Thymus (tissue), 11 donors: ENCODE measurements at regions not wholly inside any gene's neighbourhood (a gene's known extent, or its start where the extent isn't known, plus 50 kb on each side); places are given as distances from the start of the nearest gene placed in this dataset.
"Not testable (repeated sequence)": the region's sequence is repeated elsewhere in the genome, so short reads cannot be mapped to it uniquely, and the experiment has no call there.

Source experiments
- DNase-seq, 9 donors: peaks; one replicate each; pipeline ENCODE4 v3.0.0-alpha.2; 2013; ENCODE audit warnings: low spot score in 9 of 9, low read depth in 6 of 9, missing footprints in 1 of 9
- H3K27ac ChIP-seq, 2 donors: one replicate each; pipeline ENCODE4 v1.5.1; 2013; ENCODE audit warnings: control low read depth in 1 of 2, low read depth in 1 of 2, low read length in 1 of 2, mild to moderate bottlenecking in 1 of 2, moderate library complexity in 1 of 2
- H3K27me3 ChIP-seq, 2 donors: one replicate each; pipeline ENCODE4 v1.5.1; 2013; ENCODE audit warnings: low read length in 1 of 2; ENCODE audit not compliant: control insufficient read depth in 2 of 2, insufficient read depth in 1 of 2
- H3K36me3 ChIP-seq, 2 donors: one replicate each; pipeline ENCODE4 v1.5.1; 2013; ENCODE audit warnings: low read length in 1 of 2, mild to moderate bottlenecking in 1 of 2, moderate library complexity in 1 of 2; ENCODE audit not compliant: control insufficient read depth in 2 of 2, insufficient read depth in 2 of 2
- H3K4me1 ChIP-seq, 2 donors: one replicate each; pipeline ENCODE4 v1.5.1; 2013; ENCODE audit warnings: low read length in 2 of 2; ENCODE audit not compliant: control insufficient read depth in 2 of 2, insufficient read depth in 2 of 2
- H3K4me3 ChIP-seq, 2 donors: one replicate each; pipeline ENCODE4 v1.5.1; 2013; ENCODE audit warnings: low read length in 2 of 2, control low read depth in 1 of 2, mild to moderate bottlenecking in 1 of 2
- H3K9me3 ChIP-seq, 2 donors: one replicate each; pipeline ENCODE4 v1.5.1; 2013; ENCODE audit warnings: low read length in 1 of 2, mild to moderate bottlenecking in 1 of 2; ENCODE audit not compliant: control insufficient read depth in 2 of 2, insufficient read depth in 1 of 2
- WGBS: extraction: QIAGEN DNeasy Blood & Tissue Kit; methylation state at CpG from one replicate; pipeline ENCODE4 v1.1.7; 2013; 5-methylcytosine and 5-hydroxymethylcytosine counted together
- donor health status: healthy.

- not testable (repeated sequence) for H3K4me3 ChIP-seq, H3K36me3 ChIP-seq, DNase-seq, H3K27ac ChIP-seq, H3K27me3 ChIP-seq, H3K4me1 ChIP-seq, H3K9me3 ChIP-seq
- 92% methylated on average over 6 of the region's 6 CpGs for WGBS
Observed at GRCh38 chr20:59488459-59488858, 115.9 kb upstream of the PHACTR3 start.

- DNase-seq, H3K36me3 ChIP-seq, H3K9me3 ChIP-seq, H3K4me1 ChIP-seq, H3K27ac ChIP-seq, H3K27me3 ChIP-seq, H3K4me3 ChIP-seq: not testable (repeated sequence)
- WGBS, result 96% methylated on average over 18 of the region's 18 CpGs
Observed at GRCh38 chr20:59490196-59491004, 113.9 kb upstream of the PHACTR3 start.

GRCh38 chr20:59491884-59492283 is 112.5 kb upstream of the PHACTR3 start:
- no peaks in the 10 kb centered on the region for H3K9me3 ChIP-seq
- H3K27me3 ChIP-seq, result no peaks in the 10 kb centered on the region
- no peak overlapping the region for H3K27ac ChIP-seq
- H3K4me1 ChIP-seq, result no peaks in the 10 kb centered on the region
- no peaks in the 10 kb centered on the region for H3K36me3 ChIP-seq
- H3K4me3 ChIP-seq, result no peak overlapping the region
- 93% methylated on average over 6 of the region's 6 CpGs for WGBS
- no peak for DNase-seq

GRCh38 chr20:59493926-59494325 is 110.4 kb upstream of the PHACTR3 start:
- DNase-seq, result no peak
- Histone ChIP-seq H3K9me3 (no peaks in the 10 kb centered on the region), H3K4me3 (no peak overlapping the region), H3K36me3 (no peaks in the 10 kb centered on the region), H3K4me1 (no peaks in the 10 kb centered on the region), H3K27ac (no peak overlapping the region), H3K27me3 (no peaks in the 10 kb centered on the region)
- WGBS, result 89% methylated on average over 5 of the region's 5 CpGs

- Histone ChIP-seq H3K27ac (no peak overlapping the region), H3K9me3 (no peaks in the 10 kb centered on the region), H3K36me3 (no peaks in the 10 kb centered on the region), H3K27me3 (no peaks in the 10 kb centered on the region), H3K4me1 (no peaks in the 10 kb centered on the region), H3K4me3 (no peak overlapping the region)
- 89% methylated on average over 8 of the region's 8 CpGs for WGBS
- no peak for DNase-seq
Observed at GRCh38 chr20:59495166-59495565, 109.2 kb upstream of the PHACTR3 start.

- H3K4me1 ChIP-seq, result no peaks in the 10 kb centered on the region
- H3K27ac ChIP-seq, result no peak overlapping the region
- 11% methylated on average over 12 of the region's 12 CpGs for WGBS
- H3K36me3 ChIP-seq, result no peaks in the 10 kb centered on the region
- DNase-seq, result peak; percentile 4 to 68 (median 37)
- H3K27me3 ChIP-seq, result no peaks in the 10 kb centered on the region
- no peak overlapping the region for H3K4me3 ChIP-seq
- H3K9me3 ChIP-seq, result no peaks in the 10 kb centered on the region
Observed at GRCh38 chr20:59495894-59496510, 108.3 kb upstream of the PHACTR3 start.

- WGBS, result 97% methylated on average over 3 of the region's 3 CpGs
- H3K36me3 ChIP-seq, result no peaks in the 10 kb centered on the region
- no peak overlapping the region for H3K27ac ChIP-seq
Observed at GRCh38 chr20:59498291-59498690, 106.0 kb upstream of the PHACTR3 start.

GRCh38 chr20:59499863-59500262 is 104.5 kb upstream of the PHACTR3 start:
- Histone ChIP-seq H3K36me3 (no peaks in the 10 kb centered on the region), H3K4me1 (no peaks in the 10 kb centered on the region), H3K27ac (no peak overlapping the region), H3K27me3 (no peaks in the 10 kb centered on the region), H3K4me3 (no peak overlapping the region), H3K9me3 (no peaks in the 10 kb centered on the region)
- no peak for DNase-seq

More at GRCh38 chr20:59498291-59498690, 106.0 kb upstream of the PHACTR3 start:
- DNase-seq, result no peak
- no peaks in the 10 kb centered on the region for H3K27me3 ChIP-seq
- H3K4me1 ChIP-seq, result no peaks in the 10 kb centered on the region
- no peak overlapping the region for H3K4me3 ChIP-seq
- H3K9me3 ChIP-seq, result no peaks in the 10 kb centered on the region

GRCh38 chr20:59508729-59509128 is 95.6 kb upstream of the PHACTR3 start:
- WGBS, result 63% methylated on average over 3 of the region's 3 CpGs
- no peaks in the 10 kb centered on the region for H3K9me3 ChIP-seq
- no peak for DNase-seq
- no peaks in the 10 kb centered on the region for H3K27me3 ChIP-seq
- no peak overlapping the region for H3K27ac ChIP-seq
- H3K4me3 ChIP-seq, result no peak overlapping the region
- H3K4me1 ChIP-seq, result no peaks in the 10 kb centered on the region
- no peaks in the 10 kb centered on the region for H3K36me3 ChIP-seq
